ENCODE measurements at regions not wholly inside any gene's neighbourhood (a gene's known extent, or its start where the extent isn't known, plus 50 kb on each side); places are given as distances from the start of the nearest gene placed in this dataset.
"Not testable (repeated sequence)": the region's sequence is repeated elsewhere in the genome, so short reads cannot be mapped to it uniquely, and the experiment has no call there.

DNA sequence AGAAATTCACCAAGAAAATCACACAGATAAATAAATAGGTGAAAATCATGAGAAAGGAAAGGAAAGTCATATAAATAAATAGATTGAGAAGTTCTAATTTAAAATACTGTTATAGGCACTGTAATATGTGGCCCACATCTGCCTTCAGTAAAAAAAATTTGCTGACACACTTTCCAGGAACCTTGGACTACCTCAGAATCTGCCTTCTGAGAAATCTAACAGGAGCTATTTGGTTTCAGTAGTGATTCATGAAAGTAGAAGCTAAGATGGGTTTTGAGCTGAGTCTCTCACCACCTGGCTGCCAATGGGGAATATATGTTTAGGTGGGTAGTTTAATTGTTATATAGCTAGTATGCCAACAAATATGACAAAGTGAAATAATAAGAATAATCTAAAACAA lies 810.0 kb downstream of the RAB28 start:
- Histone ChIP-seq H3K4me1 (ENCODE audit: insufficient read depth, low read length) (no peaks in the 10 kb centered on the region), H3K4me3 (ENCODE audit: low read length) (no peak overlapping the region), H3K36me3 (ENCODE audit: insufficient read depth, low read length) (no peaks in the 10 kb centered on the region), H3K27me3 (ENCODE audit: insufficient read depth, low read length) (no peaks in the 10 kb centered on the region), H3K9me3 (ENCODE audit: low read length) (no peaks in the 10 kb centered on the region), H2AFZ (ENCODE audit: low read depth, low read length) (no peak overlapping the region)

DNA sequence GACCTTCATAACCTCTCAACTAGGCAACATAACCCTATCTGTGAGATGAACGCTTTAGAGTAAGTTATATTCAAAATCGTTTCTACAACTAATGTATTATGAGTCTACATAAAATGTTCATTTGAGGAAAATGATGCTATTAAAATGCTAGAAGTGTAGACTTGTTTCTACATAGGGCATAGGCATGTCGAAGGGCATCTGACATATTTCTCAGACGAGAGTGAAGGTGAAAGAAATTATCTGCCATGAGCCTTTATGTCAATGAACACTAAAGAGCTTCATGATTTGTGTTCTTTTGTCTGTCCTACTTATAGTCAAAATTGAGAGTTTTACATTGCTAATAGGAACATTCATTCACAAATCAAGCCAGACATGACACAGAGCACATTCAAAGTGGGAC lies 811.8 kb downstream of the RAB28 start:
- no peaks in the 10 kb centered on the region for H3K36me3 ChIP-seq (ENCODE audit: insufficient read depth, low read length)
- no peak overlapping the region for H2AFZ ChIP-seq (ENCODE audit: low read depth, low read length)
- no peak overlapping the region for H3K4me3 ChIP-seq (ENCODE audit: low read length)
- no peaks in the 10 kb centered on the region for H3K27me3 ChIP-seq (ENCODE audit: insufficient read depth, low read length)
- no peaks in the 10 kb centered on the region for H3K9me3 ChIP-seq (ENCODE audit: low read length)
- H3K4me1 ChIP-seq (ENCODE audit: insufficient read depth, low read length): no peaks in the 10 kb centered on the region

DNA sequence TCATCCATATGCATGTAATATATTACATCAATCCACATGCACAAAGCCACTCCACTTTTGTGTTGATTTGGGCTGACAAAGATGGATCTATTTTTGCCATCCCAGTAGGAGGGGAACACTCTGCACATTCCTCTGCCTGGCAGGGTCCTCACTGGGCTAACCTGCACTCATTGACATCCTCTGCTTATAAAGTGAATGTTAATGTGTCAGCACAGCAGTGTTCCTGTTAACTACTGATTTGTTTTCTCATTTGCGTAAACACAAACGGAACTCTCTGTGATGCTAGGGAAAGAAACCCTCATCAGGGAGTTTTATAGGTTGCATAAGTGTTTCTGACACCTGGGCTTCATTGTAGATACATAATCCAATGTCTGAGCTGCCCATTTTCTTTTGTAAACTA lies 826.0 kb downstream of the RAB28 start:
- Histone ChIP-seq H2AFZ (ENCODE audit: low read depth, low read length) (no peak overlapping the region), H3K4me3 (ENCODE audit: low read length) (no peak overlapping the region), H3K9me3 (ENCODE audit: low read length) (no peaks in the 10 kb centered on the region), H3K36me3 (ENCODE audit: insufficient read depth, low read length) (no peaks in the 10 kb centered on the region), H3K27me3 (ENCODE audit: insufficient read depth, low read length) (no peaks in the 10 kb centered on the region), H3K4me1 (ENCODE audit: insufficient read depth, low read length) (no peaks in the 10 kb centered on the region)

GRCh38 chr4:12651876-12652275 lies 832.3 kb downstream of the RAB28 start:
- Histone ChIP-seq H3K36me3 (ENCODE audit: insufficient read depth, low read length) (no peaks in the 10 kb centered on the region), H3K27me3 (ENCODE audit: insufficient read depth, low read length) (no peaks in the 10 kb centered on the region), H2AFZ (ENCODE audit: low read depth, low read length) (no peak overlapping the region), H3K4me1 (ENCODE audit: insufficient read depth, low read length) (no peaks in the 10 kb centered on the region), H3K9me3 (ENCODE audit: low read length) (no peaks in the 10 kb centered on the region), H3K4me3 (ENCODE audit: low read length) (no peak overlapping the region)

DNA sequence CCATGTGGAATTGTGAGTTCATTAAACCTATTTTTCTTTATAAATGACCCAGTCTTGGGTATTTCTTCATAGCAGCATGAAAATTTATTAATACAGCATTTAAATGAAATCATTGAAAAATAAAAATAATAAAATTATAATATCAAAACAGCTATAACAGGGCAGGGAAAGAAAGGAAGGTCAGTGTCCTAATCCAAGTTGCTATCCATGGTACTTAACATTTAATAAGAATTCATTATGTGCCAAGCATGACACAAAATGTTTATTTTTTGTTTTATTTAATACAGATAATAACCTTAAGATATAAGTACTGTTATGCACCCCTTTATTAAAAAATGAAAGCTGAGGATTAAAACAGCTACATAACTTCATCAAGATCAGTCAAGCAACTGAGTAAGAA lies 838.4 kb downstream of the RAB28 start:
- Histone ChIP-seq H2AFZ (ENCODE audit: low read depth, low read length) (no peak overlapping the region), H3K9me3 (ENCODE audit: low read length) (no peaks in the 10 kb centered on the region), H3K4me1 (ENCODE audit: insufficient read depth, low read length) (no peaks in the 10 kb centered on the region), H3K36me3 (ENCODE audit: insufficient read depth, low read length) (no peaks in the 10 kb centered on the region), H3K27me3 (ENCODE audit: insufficient read depth, low read length) (no peaks in the 10 kb centered on the region), H3K4me3 (ENCODE audit: low read length) (no peak overlapping the region)

DNA sequence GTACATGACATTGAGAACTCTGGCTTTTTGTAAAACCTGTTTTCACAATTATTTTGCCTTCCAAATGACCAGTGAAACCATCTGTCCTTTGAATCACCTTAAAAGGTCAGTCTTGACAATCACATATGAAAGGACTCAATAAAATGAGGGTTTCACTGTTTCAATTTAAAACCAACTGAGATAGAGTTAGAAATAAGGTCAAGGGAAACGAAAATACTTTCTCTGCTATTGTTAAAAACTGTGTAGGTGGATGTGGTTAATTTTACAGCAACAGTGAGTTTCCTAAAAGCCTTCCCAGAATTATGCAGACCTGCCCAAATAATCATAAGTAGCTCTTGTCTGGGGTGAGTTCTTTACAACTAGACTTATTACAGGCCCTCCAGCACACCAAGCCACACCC lies 839.9 kb downstream of the RAB28 start:
- no peaks in the 10 kb centered on the region for H3K9me3 ChIP-seq (ENCODE audit: low read length)
- no peak overlapping the region for H3K4me3 ChIP-seq (ENCODE audit: low read length)
- H3K36me3 ChIP-seq (ENCODE audit: insufficient read depth, low read length): no peaks in the 10 kb centered on the region
- no peaks in the 10 kb centered on the region for H3K4me1 ChIP-seq (ENCODE audit: insufficient read depth, low read length)
- no peak overlapping the region for H2AFZ ChIP-seq (ENCODE audit: low read depth, low read length)
- no peaks in the 10 kb centered on the region for H3K27me3 ChIP-seq (ENCODE audit: insufficient read depth, low read length)

- no peak overlapping the region for H2AFZ ChIP-seq (ENCODE audit: low read depth, low read length)
- no peaks in the 10 kb centered on the region for H3K36me3 ChIP-seq (ENCODE audit: insufficient read depth, low read length)
- H3K27me3 ChIP-seq (ENCODE audit: insufficient read depth, low read length): no peaks in the 10 kb centered on the region
- H3K4me1 ChIP-seq (ENCODE audit: insufficient read depth, low read length): no peaks in the 10 kb centered on the region
- no peaks in the 10 kb centered on the region for H3K9me3 ChIP-seq (ENCODE audit: low read length)
- H3K4me3 ChIP-seq (ENCODE audit: low read length): no peak overlapping the region
Observed at GRCh38 chr4:12636191-12636590, 847.9 kb downstream of the RAB28 start.

- Histone ChIP-seq H3K36me3 (ENCODE audit: insufficient read depth, low read length) (no peaks in the 10 kb centered on the region), H3K4me3 (ENCODE audit: low read length) (no peak overlapping the region), H3K9me3 (ENCODE audit: low read length) (no peaks in the 10 kb centered on the region), H3K4me1 (ENCODE audit: insufficient read depth, low read length) (no peaks in the 10 kb centered on the region), H2AFZ (ENCODE audit: low read depth, low read length) (no peak overlapping the region), H3K27me3 (ENCODE audit: insufficient read depth, low read length) (no peaks in the 10 kb centered on the region)
Observed at GRCh38 chr4:12635629-12636028, 848.5 kb downstream of the RAB28 start.

DNA sequence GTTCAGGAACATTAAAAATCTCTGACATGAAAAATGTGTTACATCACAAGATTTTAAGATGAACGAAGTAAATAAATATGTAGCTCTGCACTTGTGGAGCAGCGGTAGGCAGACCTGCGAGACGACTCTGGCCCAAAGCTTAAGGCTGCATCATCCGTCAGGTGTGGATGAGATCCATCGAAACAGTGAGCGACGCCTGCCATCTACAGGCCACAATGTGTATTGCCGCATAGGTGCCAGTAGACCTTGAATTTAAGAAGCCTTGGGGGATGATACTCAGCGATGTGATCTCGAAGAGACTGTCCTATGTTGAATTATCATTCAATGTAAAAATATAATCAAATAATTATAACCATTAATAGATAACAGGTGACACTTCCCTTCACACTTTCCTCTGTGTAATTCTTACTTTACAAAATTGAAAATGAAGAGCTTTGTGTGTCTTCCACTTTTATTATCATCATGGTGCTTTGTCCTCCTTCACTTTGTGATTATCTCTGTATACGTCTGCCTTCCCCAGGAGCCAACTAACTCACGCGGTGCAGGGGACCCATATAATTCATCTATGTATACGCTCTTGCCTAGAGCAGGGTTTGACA lies 851.0 kb downstream of the RAB28 start:
- Histone ChIP-seq H3K27me3 (ENCODE audit: insufficient read depth, low read length) (no peaks in the 10 kb centered on the region), H3K4me3 (ENCODE audit: low read length) (no peak overlapping the region), H2AFZ (ENCODE audit: low read depth, low read length) (no peak overlapping the region), H3K9me3 (ENCODE audit: low read length) (no peaks in the 10 kb centered on the region), H3K4me1 (ENCODE audit: insufficient read depth, low read length) (no peaks in the 10 kb centered on the region), H3K36me3 (ENCODE audit: insufficient read depth, low read length) (no peaks in the 10 kb centered on the region)

DNA sequence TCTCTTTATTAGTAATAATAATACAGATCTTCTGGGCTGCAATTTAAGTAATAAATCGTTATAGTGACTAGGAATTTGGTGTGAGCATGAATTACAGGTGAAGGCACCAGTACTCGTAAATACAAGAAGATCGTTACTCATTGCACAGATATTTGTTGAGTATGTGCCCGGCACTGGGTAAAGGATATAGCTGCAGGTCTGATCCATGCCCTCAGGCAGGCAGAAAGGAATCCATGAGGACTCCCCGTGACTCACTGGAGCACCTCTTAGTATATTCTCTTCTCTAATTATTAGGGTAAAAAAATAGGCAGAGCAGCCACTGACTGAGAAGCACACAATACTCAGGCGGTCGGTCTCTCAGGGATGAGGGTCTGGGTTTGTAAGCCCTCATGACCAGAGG lies 868.3 kb downstream of the RAB28 start:
- H3K9me3 ChIP-seq (ENCODE audit: low read length): no peaks in the 10 kb centered on the region
- H3K27me3 ChIP-seq (ENCODE audit: insufficient read depth, low read length): no peaks in the 10 kb centered on the region
- no peaks in the 10 kb centered on the region for H3K4me1 ChIP-seq (ENCODE audit: insufficient read depth, low read length)

GRCh38 chr4:12612876-12613275 lies 871.3 kb downstream of the RAB28 start:
- Histone ChIP-seq H2AFZ (ENCODE audit: low read depth, low read length) (no peak overlapping the region), H3K36me3 (ENCODE audit: insufficient read depth, low read length) (no peaks in the 10 kb centered on the region), H3K4me3 (ENCODE audit: low read length) (no peak overlapping the region), H3K27me3 (ENCODE audit: insufficient read depth, low read length) (no peaks in the 10 kb centered on the region), H3K4me1 (ENCODE audit: insufficient read depth, low read length) (no peaks in the 10 kb centered on the region), H3K9me3 (ENCODE audit: low read length) (no peaks in the 10 kb centered on the region)

More for the DNA sequence above, 868.3 kb downstream of the RAB28 start:
- H3K4me3 ChIP-seq (ENCODE audit: low read length): no peak overlapping the region
- no peak overlapping the region for H2AFZ ChIP-seq (ENCODE audit: low read depth, low read length)
- H3K36me3 ChIP-seq (ENCODE audit: insufficient read depth, low read length): no peaks in the 10 kb centered on the region

DNA sequence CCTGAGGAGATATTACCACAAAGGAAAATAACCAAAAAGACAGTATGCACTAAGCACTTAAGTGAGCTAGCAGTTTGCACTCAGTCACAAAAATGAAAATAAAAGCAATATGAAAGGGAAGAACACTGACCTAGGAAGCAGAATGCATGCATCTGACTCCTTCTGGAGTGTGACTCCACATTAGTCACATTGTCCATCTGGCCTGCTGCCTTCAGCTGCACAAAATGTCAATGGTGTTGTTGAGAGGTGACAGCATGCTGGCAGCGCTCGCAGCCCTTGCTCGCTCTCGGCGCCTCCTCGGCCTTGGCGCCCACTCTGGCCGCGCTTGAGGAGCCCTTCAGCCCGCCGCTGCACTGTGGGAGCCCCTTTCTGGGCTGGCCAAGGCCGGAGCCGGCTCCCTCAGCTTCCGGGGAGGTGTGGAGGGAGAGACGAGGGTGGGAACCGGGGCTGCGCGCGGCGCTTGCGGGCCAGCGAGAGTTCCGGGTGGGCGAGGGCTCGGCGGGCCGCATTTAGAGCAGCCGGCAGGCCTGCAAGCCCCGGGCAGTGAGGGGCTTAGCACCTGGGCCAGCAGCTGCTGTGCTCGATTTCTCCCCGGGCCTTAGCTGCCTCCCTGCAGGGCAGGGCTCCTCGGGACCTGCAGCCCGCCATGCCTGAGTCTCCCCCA lies 874.8 kb downstream of the RAB28 start:
- not testable (repeated sequence) for H2AFZ ChIP-seq (ENCODE audit: low read depth, low read length); H3K36me3 ChIP-seq (ENCODE audit: insufficient read depth, low read length)

DNA sequence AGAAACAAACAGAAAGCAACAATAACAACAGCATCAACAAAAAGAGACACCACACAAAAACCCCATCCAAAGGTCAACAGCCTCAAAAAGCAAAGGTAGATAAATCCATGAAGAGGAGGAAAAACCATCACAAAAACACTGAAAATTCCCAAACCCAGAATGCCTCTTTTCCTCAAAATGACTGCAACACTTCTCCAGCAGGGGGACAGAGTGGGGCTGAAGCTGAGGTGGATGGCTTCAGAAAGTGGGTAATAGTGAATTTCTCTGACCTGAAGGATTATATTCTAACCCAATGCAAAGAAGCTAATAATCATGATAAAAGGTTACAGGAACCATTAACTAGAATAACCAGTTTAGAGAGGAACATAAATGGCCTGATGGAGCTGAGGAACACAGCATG lies 888.2 kb downstream of the RAB28 start:
- Histone ChIP-seq H3K27me3 (ENCODE audit: insufficient read depth, low read length) (no peaks in the 10 kb centered on the region), H2AFZ (ENCODE audit: low read depth, low read length) (no peak overlapping the region), H3K9me3 (ENCODE audit: low read length) (no peaks in the 10 kb centered on the region), H3K36me3 (ENCODE audit: insufficient read depth, low read length) (no peaks in the 10 kb centered on the region), H3K4me1 (ENCODE audit: insufficient read depth, low read length) (no peaks in the 10 kb centered on the region), H3K4me3 (ENCODE audit: low read length) (no peak overlapping the region)

More for the DNA sequence above, 874.8 kb downstream of the RAB28 start:
- not testable (repeated sequence) for H3K9me3 ChIP-seq (ENCODE audit: low read length); H3K27me3 ChIP-seq (ENCODE audit: insufficient read depth, low read length); H3K4me1 ChIP-seq (ENCODE audit: insufficient read depth, low read length); H3K4me3 ChIP-seq (ENCODE audit: low read length)

DNA sequence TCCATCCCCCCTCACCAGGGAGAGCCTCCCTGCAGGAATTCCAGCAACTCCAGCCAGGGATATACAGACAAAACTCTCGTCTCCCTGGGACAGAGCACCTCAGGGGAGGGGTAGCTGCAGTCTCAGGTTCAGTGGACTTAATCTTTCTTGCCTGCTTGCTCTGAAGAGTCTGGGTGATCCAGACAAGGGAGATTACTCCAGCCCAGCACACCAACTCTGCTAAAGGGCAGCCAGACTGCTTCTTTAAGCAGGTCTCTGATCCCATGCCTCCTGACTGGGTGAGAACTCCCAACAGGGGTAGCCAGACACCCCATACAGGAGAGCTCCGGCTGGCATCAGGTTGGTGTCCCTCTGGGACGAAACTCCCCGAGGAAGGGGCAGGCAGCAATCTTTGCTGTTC lies 888.7 kb downstream of the RAB28 start:
- H3K9me3 ChIP-seq (ENCODE audit: low read length): no peaks in the 10 kb centered on the region
- H3K4me3 ChIP-seq (ENCODE audit: low read length): no peak overlapping the region
- no peaks in the 10 kb centered on the region for H3K27me3 ChIP-seq (ENCODE audit: insufficient read depth, low read length)
- H3K4me1 ChIP-seq (ENCODE audit: insufficient read depth, low read length): no peaks in the 10 kb centered on the region
- H2AFZ ChIP-seq (ENCODE audit: low read depth, low read length): no peak overlapping the region
- no peaks in the 10 kb centered on the region for H3K36me3 ChIP-seq (ENCODE audit: insufficient read depth, low read length)

Measured in neuron (in vitro differentiated cells).